ENCODE measurements at regions not wholly inside any gene's neighbourhood (a gene's known extent, or its start where the extent isn't known, plus 50 kb on each side); places are given as distances from the start of the nearest gene placed in this dataset.

- no peak for TF ChIP-seq POLR2AphosphoS5 (IDR thresholded peaks at IDR 0.05)
- no peak for TF ChIP-seq CTCF (IDR thresholded peaks at IDR 0.05)
- TF ChIP-seq POLR2A (IDR thresholded peaks at IDR 0.05) = no peak
Measured at GRCh38 chrX:44778254-44778653, 65.6 kb upstream of the DUSP21 start.

Measured in prostate gland (tissue), 2 donors.